ENCODE measurements at regions not wholly inside any gene's neighbourhood (a gene's known extent, or its start where the extent isn't known, plus 50 kb on each side); places are given as distances from the start of the nearest gene placed in this dataset.
A peak's percentile ranks its signal among the peaks of the same experiment; 100 is the strongest.
"Not testable (repeated sequence)": the region's sequence is repeated elsewhere in the genome, so short reads cannot be mapped to it uniquely, and the experiment has no call there.

- not testable (repeated sequence) for DNase-seq
Observed at GRCh38 chr5:32931438-32931837, 220.3 kb downstream of the NPR3 start.

- no peak for DNase-seq
Observed at GRCh38 chr5:32932241-32932935, 221.3 kb downstream of the NPR3 start.

GRCh38 chr5:32933692-32934091 lies 222.6 kb downstream of the NPR3 start:
- DNase-seq, result no peak

GRCh38 chr5:32934529-32934928 lies 223.4 kb downstream of the NPR3 start:
- DNase-seq, result no peak

- DNase-seq, result no peak
Observed at GRCh38 chr5:32935283-32935682, 224.2 kb downstream of the NPR3 start.

GRCh38 chr5:32936329-32936728 lies 225.2 kb downstream of the NPR3 start:
- DNase-seq, result no peak

- DNase-seq, result no peak
Observed at GRCh38 chr5:32942225-32942989, 231.3 kb downstream of the NPR3 start.

- DNase-seq, result no peak
Observed at GRCh38 chr5:32949286-32949970, 238.3 kb downstream of the NPR3 start.

GRCh38 chr5:32951003-32951402 lies 239.9 kb downstream of the NPR3 start:
- DNase-seq, result no peak

GRCh38 chr5:32951878-32952277 lies 240.8 kb downstream of the NPR3 start:
- DNase-seq, result no peak

- not testable (repeated sequence) for DNase-seq
Observed at GRCh38 chr5:32952421-32952820, 241.3 kb downstream of the NPR3 start.

- no peak for DNase-seq
Observed at GRCh38 chr5:32953694-32954093, 242.6 kb downstream of the NPR3 start.

- DNase-seq, result no peak
Observed at GRCh38 chr5:32955814-32956213, 244.7 kb downstream of the NPR3 start.

- DNase-seq, result no peak
Observed at GRCh38 chr5:32960340-32961058, 249.4 kb downstream of the NPR3 start.

GRCh38 chr5:32961059-32961415 lies 249.9 kb downstream of the NPR3 start:
- DNase-seq, result no peak

- DNase-seq, result peak in 1 of 2 donors; percentile 39
Observed at GRCh38 chr5:32964261-32964660, 253.1 kb downstream of the NPR3 start.

GRCh38 chr5:32973646-32974045 lies 262.5 kb downstream of the NPR3 start:
- DNase-seq, result no peak

- DNase-seq, result no peak
Observed at GRCh38 chr5:32975656-32976375, 264.7 kb downstream of the NPR3 start.

GRCh38 chr5:32981061-32981460 lies 269.9 kb downstream of the NPR3 start:
- DNase-seq, result no peak

GRCh38 chr5:32984851-32985610 lies 273.9 kb downstream of the NPR3 start:
- no peak for DNase-seq

GRCh38 chr5:32989815-32990214 lies 278.7 kb downstream of the NPR3 start:
- DNase-seq, result no peak

Data from hippocampal formation (tissue), 2 donors.